COR-L47 (cell line): ENCODE measurements at regions not wholly inside any gene's neighbourhood (a gene's known extent, or its start where the extent isn't known, plus 50 kb on each side); places are given as distances from the start of the nearest gene placed in this dataset.

Source experiments
- DNase-seq: peaks from one replicate; lab custom pipeline; 2025; lab: John Stamatoyannopoulos, UW

DNA sequence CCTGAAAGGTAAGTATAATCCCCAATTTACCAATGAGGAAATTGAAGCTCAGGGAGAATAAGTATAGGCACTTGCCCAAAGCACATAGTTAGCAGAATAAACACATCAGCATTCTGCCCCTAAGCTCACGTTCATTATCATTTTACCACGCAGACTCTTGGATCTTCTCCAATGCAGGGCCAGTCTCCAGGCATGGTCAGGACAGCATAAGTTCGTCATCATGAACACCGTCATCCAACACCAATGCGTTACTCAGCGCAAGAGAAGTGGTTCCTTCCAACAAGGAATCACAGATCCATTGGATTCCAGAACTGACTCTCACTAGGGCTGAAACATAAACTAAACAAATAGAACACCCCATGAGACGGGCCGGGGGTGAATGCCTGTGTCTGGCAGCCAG is 86.5 kb upstream of the GPM6B start:
- DNase-seq, result no peak

DNA sequence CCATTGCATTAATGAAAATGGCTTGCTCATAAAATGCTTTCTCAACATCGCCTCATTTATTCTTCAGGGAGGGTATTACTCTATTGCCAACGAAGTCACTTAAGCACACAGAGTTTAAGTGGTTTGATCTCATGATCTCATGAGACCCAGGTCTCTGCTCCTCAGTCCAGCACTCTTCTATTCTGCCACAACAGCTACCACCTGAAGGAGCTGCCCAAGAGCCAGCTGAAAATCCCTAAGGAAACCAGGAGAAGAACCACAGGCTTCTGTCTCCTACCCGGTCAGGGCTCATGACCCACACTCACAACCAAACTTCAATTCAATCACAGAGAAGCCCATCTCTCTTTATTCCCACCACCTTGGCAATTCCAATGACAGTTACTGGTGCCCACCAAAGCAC is 85.5 kb upstream of the GPM6B start:
- DNase-seq, result no peak

DNA sequence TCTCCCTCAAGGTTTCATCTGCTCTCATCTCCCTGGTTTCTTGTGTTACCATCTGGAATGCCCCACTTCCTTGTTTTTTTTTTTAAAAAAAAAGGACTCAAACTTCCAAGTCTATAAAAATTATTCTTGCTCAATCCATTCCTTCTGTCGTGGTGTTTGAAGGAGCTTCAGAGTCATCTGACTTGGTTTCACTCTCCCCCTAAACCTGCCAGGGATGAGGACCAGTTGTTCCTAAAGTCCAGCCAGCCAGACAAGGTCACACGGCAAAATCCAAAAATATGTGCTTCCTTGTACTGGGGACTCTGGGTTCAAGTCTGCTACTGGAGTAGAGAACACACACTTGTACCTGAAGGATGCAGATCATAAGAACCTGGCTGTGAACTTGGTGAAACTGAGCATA is 84.5 kb upstream of the GPM6B start:
- no peak for DNase-seq

DNA sequence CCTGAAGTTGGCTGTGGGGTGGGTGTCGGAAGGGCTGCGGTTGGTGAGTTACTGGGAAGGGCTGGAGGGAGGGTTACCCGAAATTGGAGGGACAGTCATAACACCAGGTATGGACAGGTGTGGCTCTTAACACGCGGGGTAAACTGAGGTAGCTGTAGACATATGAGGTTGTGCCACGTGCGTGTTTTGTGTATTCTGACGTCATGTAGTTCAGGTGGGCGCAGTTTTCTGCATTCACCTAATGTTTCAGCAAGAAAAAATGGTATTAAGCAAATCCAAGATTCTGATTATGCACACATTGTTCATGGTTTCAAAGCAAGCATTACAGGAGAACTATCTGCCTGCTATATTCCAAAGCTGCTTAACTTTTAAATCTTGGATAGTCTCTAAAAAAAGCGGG is 83.5 kb upstream of the GPM6B start:
- DNase-seq, result no peak

DNA sequence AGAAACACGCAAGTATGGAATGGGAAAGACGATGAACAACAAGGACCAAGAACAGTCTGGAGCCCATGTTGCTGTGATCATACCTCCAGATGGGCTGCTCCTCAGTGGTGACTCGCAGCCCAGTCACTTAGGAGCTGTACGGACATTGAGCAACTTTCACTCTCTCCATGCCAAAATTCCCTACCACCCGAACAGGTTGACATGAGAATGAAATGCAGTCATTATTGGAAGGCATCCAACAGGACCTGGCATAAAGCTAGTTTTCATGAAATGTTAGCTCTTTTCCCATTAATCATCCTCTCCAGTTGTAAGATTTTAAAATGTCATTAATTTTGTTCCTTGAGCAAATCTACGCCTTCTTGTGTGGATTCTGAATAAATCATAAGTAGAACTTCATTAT is 82.7 kb upstream of the GPM6B start:
- peak; percentile 30 for DNase-seq

DNA sequence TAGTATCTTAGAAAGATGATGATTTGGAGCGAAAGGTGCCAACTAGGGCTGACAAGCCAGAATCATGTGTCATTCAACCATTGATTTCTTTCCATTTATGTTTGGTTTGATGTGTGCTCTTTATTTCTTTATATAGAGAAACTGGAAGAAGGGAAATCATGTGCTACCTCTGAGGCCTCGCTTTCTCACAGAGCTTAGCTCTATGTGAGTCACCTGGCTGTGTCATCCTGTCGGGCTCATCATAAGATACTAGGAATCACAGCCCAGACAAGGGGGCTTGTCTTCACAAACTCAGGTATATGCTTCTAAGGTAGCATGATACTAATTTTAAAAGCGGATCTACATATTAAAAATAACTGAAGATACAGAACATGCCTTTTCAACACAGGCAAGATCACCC is 81.7 kb upstream of the GPM6B start:
- DNase-seq, result no peak

DNA sequence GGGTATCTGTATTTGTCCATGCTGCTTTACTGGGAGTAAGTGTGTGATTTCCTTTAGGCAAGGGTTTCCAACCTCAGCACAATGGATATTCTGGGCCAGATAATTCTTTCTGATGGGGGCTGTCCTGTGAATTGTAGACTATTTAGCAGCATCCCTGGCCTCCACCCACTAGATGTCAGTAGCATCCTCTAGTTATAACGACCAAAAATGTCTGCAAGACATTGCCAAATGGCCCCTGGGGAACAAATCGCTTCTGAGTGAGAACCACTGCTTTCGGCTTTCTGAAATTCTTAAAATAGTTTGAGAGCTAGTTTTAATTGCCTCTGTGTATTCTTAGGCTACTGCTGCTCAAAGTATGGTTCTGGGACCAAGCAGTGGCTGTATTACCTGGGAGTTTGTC is 81.2 kb upstream of the GPM6B start:
- no peak for DNase-seq

DNA sequence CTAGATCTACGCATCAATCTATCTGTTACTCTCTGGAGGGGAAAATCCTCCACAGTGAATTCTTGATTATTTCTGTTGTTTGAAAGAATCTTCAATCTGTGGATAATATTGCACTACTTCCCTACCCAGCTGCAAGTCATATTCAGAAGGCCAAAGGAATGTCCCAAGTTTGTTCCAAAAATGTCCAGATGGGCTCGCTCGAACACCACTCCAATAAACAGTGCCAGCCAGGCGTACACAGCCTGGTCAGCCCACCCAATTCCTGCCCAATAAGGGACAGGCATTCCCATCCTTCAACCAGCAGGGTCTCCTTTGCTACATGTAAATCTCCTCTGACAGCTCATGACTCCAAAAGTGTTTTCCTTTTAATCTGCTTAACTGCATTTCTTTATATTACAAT is 80.7 kb upstream of the GPM6B start:
- no peak for DNase-seq

DNA sequence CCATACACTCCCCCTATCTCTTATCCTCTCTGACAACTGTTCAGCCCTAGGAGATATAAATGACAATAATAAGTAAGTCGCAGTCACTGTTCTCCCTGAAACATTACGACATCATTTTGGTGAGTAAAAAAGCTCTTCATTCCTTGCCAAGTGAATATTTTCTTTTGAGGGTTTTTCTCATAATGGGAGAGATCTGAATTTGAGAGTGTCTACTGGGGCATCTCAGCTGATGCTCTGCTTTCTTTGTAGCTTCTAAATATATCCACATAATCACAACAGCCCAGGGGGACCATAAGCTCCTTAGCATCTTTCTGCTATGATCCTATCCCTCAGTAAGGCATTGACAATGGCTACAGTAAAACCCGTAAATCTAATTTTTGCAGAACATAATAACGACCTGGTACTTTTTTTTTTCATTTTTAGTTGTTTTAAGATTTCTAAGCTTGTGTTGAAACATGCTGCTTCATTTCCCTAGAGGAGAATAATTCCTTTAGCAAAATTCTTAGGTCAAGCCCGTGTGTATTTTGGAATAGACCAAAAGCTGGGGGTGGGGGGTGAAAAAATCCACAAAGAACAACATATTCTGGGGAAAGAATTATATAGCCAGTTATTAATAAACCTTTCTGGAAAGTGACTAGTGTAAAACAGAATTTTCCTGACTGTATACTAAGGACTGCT is 78.1 kb upstream of the GPM6B start:
- no peak for DNase-seq

DNA sequence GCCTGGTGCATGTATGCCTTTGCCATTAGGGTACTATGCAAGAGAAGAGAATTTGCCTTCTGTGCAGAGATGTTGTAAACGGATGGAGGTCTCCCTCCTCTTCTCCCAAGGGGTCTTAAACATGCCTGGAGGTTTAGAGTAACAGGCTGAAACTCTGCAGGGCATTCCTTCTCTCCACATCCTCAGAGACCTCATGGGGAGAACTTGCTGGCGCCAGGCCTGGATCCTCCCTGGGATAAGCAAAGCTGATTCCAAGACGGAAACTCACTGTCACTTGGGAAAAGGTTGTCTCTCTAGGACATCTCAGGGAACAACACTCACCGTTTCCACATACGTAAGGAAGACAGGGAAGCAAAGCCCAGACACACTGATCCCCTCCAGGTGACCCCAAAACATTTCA is 76.9 kb upstream of the GPM6B start:
- DNase-seq, result no peak

DNA sequence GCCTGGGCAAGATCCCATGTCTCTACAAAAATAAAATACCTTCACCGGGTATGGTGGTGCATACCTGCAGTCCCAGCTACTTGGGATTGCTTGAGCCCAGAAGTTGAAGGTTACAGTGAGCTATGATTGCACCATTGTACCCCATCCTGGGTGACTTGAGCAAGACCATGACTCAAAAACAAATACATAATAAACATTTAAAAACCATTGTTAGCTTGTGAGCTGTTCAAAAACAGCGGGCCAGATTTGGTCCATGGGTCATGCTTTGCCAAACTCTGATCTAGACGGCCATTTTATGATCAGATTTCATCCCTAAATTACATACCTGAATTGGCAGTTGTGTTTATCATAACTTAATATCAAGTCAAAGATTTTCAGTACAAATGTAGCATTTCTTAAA is 76.0 kb upstream of the GPM6B start:
- DNase-seq, result no peak

DNA sequence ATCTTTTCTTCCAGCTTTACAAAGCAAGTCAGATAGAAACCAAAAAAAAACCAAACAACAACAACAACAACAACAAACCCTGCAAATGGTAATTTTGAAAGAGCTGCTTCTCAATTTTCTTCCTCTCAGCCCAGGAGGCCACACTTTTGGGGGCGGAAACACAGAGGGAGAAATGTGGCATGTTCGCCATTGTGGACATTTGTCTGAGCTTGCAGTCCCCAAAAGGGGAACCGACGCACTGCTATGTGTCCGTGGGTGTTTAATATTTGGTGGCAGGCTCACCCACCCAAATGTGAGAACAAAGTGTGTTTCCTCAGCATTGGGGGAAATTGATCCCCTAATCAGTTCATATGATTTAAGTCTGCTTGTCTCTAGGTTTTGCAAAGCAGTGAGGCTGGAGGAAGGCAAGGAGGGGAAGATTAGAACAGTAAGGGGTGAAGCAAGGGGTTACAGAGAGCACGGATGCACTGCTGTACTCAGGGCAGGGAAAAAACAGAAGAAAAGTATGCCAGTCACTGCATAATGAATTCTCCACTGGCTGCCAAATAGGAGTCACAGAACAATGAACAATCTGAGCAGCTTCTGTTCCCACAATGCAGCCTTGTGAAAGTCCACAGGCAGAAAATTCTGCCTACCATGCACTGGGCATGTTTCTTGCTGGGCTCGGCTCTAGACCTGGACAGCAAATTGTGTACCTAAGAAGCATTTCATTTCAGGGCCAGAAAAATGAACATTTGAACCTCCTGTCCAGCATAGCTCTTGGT is 74.7 kb upstream of the GPM6B start:
- no peak for DNase-seq

DNA sequence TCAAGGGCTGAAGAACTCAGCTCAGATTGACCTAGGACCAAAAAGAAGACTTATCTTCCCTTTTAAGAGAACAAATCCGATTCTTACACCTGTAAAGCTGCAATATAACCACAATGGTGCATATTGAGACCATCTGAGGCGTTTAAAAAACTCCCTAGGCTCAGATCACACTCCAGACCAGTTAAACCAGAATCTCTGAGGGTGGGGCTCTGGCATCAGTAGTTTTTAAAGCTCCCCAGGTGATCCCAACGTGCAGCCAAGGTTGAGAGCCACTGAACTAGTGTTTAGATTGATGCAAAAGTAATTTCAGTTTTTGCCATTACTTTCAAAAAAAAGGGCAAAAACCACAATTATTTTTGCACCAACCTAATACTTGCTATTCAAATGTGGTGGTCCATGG is 73.9 kb upstream of the GPM6B start:
- no peak for DNase-seq

DNA sequence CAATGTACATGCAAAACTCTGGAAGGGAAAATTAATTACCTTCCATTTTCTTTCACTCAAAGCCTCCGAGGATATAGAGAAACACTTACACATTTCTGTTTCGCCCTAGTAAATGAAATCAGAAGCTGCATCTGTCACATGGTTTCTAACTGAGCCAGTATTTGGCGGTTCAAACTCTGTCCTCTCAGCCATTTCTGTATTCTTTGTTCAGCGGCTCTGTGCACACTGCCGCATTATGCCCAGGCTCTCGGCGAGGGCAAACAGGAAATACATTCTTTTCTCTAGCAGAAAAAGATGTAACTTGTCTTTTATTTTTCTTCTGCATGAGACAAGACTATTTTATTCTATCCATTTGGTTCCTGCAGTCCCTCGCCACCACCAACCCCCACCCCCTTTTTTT is 71.4 kb upstream of the GPM6B start:
- no peak for DNase-seq

DNA sequence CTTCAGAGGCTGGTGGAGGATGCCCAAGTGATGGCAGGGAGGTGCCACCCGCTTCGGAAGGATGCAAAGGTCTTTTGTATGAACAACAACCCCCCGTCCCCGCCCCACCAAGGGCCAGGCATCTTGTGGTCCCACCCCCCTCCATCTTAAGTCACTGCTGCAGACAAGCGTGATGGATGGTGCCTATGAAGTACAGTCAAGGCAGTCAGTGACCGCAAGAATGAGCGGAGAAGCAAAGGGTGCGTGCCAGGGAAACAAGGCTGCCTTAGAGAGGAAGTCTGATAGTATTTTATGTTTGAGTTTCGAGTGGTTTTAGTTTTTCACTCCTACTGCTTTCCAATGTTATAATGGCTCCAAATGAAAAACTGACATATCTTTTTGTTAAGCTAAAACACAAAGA is 68.7 kb upstream of the GPM6B start:
- DNase-seq, result no peak

DNA sequence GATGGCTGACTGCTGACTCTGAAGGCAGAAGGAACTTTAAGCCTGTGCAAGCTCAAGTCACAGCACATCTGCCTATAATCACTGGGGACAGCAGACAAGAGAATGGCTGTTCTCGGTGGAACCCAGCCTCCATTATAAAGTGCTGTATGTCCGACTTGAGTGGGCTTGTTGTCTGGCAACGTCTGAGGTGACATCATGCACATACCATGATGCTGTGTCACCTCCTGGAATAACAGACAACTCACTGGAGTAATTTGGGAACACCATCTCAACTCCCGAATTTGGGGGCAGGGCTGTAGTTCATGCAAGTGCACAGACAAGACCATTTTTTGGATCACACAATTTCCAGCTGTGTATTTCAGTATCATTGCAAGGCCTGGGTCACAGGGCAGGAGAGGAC is 59.8 kb upstream of the GPM6B start:
- DNase-seq, result no peak

DNA sequence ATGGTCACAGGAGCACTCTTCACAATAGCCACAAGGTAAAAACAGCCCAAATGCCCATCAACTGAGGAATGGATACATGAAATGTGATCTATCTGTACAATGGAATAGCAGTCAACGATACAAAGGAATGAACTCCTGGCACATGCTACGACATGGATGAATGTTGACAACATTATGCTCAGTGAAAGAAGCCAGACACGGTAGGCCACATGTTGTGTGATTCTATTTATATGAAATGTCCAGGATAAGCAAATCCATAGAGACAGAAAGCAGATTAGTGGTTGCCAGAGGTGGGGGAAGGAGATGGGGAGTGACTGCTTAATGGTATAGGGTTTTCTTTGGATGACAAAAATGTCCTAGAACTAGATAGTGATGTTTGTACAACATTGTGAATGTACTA is 58.7 kb upstream of the GPM6B start:
- DNase-seq, result no peak

DNA sequence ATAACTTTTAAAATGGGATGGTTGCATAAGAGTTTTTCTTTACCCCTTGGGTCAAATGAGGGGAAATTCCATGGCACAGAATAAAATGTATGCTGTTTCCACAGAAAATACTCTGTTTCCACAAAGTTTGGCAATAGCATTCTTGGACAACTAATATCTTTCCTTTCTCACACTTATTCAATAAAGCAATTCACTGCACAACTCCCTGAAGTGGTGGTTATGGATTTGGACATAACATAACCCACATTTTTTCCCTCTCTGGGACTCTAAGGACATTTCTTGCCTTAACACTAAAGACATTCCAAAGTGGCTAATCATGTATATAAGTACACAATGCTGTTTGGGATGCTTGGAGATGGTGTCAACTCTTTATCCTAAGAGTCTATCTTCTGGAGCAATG is 51.7 kb upstream of the GPM6B start:
- no peak for DNase-seq
